NCI-H2107 treated with DMSO at 0.1 percent for 48 hours (cell line): ENCODE measurements at regions not wholly inside any gene's neighbourhood (a gene's known extent, or its start where the extent isn't known, plus 50 kb on each side); places are given as distances from the start of the nearest gene placed in this dataset.
"Not testable (repeated sequence)": the region's sequence is repeated elsewhere in the genome, so short reads cannot be mapped to it uniquely, and the experiment has no call there.

Experiments used
- DNase-seq: peaks from one replicate; lab custom pipeline; 2025; ENCODE audit not compliant: unreplicated experiment; lab: John Stamatoyannopoulos, UW

GRCh38 chr3:157588386-157589060 is 85.3 kb upstream of the VEPH1 start:
- no peak for DNase-seq

- DNase-seq: no peak
Measured at GRCh38 chr3:157586293-157586692, 83.1 kb upstream of the VEPH1 start.

GRCh38 chr3:157585386-157585785 is 82.2 kb upstream of the VEPH1 start:
- DNase-seq: no peak

- DNase-seq: no peak
Measured at GRCh38 chr3:157582637-157582973, 79.4 kb upstream of the VEPH1 start.

- DNase-seq: not testable (repeated sequence)
Measured at GRCh38 chr3:157581956-157582636, 78.9 kb upstream of the VEPH1 start.

- DNase-seq: no peak
Measured at GRCh38 chr3:157581371-157581770, 78.2 kb upstream of the VEPH1 start.

GRCh38 chr3:157578181-157578580 is 75.0 kb upstream of the VEPH1 start:
- DNase-seq: no peak

- no peak for DNase-seq
Measured at GRCh38 chr3:157574531-157574930, 71.3 kb upstream of the VEPH1 start.

GRCh38 chr3:157573780-157574378 is 70.7 kb upstream of the VEPH1 start:
- DNase-seq: no peak

- no peak for DNase-seq
Measured at GRCh38 chr3:157573281-157573680, 70.1 kb upstream of the VEPH1 start.

GRCh38 chr3:157572559-157573270 is 69.5 kb upstream of the VEPH1 start:
- DNase-seq: peak; percentile 60

- DNase-seq: no peak
Measured at GRCh38 chr3:157566596-157566995, 63.4 kb upstream of the VEPH1 start.

- no peak for DNase-seq
Measured at GRCh38 chr3:157559401-157559800, 56.2 kb upstream of the VEPH1 start.
